AG04450 (cell line): ENCODE measurements at regions not wholly inside any gene's neighbourhood (a gene's known extent, or its start where the extent isn't known, plus 50 kb on each side); places are given as distances from the start of the nearest gene placed in this dataset.

Experiments used
- CTCF ChIA-PET: fragments of 300-600, 350-600 bp; formaldehyde crosslinking; extraction: SDS; loops from one replicate; lab custom pipeline; 2022; ENCODE audit warnings: antibody characterized with exemption, inconsistent platforms; lab: Charles Lee
- POLR2A ChIA-PET: fragments of 350-600 bp; formaldehyde crosslinking; extraction: SDS; loops from one replicate; lab custom pipeline; 2021; ENCODE audit warnings: antibody characterized with exemption, inconsistent platforms; lab: Yijun Ruan, JAX
- DNase-seq: peaks from one replicate; pipeline ENCODE4 v3.0.0-alpha.2; 2011; ENCODE audit warnings: low read depth, low spot score
- H3K27ac ChIP-seq: one replicate; pipeline ENCODE4 v1.5.1; 2012; ENCODE audit warnings: low read depth, low read length, control low read depth
- H3K27me3 ChIP-seq: one replicate; pipeline ENCODE4 v1.6.0; 2012; ENCODE audit warnings: low read length; ENCODE audit not compliant: control insufficient read depth, insufficient read depth
- H3K4me3 ChIP-seq: 2 replicates; pipeline ENCODE4 v1.5.1; 2011; ENCODE audit warnings: mild to moderate bottlenecking, low read depth, low read length, control low read depth
- H3K9me3 ChIP-seq: 2 replicates; pipeline ENCODE4 v1.5.1; 2012; ENCODE audit warnings: low read length; ENCODE audit not compliant: control insufficient read depth, insufficient read depth
- TF ChIP-seq, protein P1 (sequence below): IDR thresholded peaks from 2 replicates; pipeline ENCODE4 v1.5.1; 2011; ENCODE audit warnings: low read depth, low read length, control low read depth, inconsistent platforms

DNA sequence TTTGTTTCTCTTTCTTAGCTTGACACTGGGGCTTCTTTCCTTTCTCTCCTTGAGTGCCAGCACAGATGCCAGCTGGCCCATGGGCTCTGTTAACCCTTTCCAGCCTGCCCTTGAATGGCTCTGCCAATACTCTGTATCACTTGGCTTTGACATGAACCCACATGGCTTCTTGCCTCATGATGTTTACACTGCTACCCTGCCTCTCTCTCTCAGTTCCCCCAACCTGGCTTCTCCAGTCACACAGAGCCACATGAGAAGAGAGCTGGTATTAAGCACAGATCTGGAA, 262.4 kb downstream of the OMA1 start:
- TF ChIP-seq, protein P1, sequence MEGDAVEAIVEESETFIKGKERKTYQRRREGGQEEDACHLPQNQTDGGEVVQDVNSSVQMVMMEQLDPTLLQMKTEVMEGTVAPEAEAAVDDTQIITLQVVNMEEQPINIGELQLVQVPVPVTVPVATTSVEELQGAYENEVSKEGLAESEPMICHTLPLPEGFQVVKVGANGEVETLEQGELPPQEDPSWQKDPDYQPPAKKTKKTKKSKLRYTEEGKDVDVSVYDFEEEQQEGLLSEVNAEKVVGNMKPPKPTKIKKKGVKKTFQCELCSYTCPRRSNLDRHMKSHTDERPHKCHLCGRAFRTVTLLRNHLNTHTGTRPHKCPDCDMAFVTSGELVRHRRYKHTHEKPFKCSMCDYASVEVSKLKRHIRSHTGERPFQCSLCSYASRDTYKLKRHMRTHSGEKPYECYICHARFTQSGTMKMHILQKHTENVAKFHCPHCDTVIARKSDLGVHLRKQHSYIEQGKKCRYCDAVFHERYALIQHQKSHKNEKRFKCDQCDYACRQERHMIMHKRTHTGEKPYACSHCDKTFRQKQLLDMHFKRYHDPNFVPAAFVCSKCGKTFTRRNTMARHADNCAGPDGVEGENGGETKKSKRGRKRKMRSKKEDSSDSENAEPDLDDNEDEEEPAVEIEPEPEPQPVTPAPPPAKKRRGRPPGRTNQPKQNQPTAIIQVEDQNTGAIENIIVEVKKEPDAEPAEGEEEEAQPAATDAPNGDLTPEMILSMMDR = no peak
- ChIA-PET POLR2A (no interaction called here), CTCF (no interaction called here)
- no peaks in the 10 kb centered on the region for H3K9me3 ChIP-seq
- no peak overlapping the region for H3K27ac ChIP-seq
- no peaks in the 10 kb centered on the region for H3K27me3 ChIP-seq
- DNase-seq = no peak
- H3K4me3 ChIP-seq = no peak overlapping the region

- ChIA-PET CTCF (no interaction called here), POLR2A (no interaction called here)
- Histone ChIP-seq H3K27me3 (no peaks in the 10 kb centered on the region), H3K9me3 (no peaks in the 10 kb centered on the region), H3K27ac (no peak overlapping the region), H3K4me3 (no peak overlapping the region)
- TF ChIP-seq, protein P1 = no peak
- DNase-seq = no peak
Observed at GRCh38 chr1:58283388-58284224, 262.9 kb downstream of the OMA1 start.

DNA sequence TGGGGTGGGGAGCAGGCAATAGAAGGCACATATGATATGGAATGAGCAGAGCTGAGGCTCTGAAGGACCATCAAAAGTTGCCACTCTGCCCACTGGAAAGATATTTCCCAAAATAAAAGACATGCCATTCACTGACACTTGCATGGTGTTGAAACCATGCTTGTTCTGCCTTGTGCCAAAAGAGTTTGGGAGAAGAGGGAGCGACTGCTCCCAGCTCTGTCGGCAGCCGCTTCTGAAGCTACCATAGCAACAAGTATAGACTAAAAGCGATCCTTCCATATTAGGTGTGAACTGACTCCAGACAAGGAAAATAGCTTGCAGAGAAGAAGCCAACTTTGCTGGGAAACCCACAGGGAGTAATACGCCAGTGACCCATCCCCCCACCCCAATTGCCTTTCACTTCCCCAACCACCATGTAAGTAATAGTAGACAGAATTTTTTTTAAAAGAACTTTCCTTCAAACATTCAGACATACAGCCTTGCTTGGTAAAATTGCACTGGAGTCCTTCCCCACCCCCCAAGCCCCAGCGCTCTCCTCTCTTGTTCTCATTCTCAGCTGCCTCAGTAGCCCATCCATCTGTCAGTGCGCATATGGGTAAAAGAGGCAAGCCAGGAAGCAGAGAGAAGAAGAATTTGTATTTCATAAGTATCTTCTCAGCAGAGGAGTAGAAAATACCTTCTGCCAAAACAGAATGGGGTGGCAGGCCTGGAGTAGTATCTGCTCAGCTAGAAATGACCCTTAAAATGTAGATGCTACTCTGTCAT, 263.7 kb downstream of the OMA1 start:
- TF ChIP-seq, protein P1 = no peak
- POLR2A ChIA-PET = no interaction called here
- Histone ChIP-seq H3K27me3 (no peaks in the 10 kb centered on the region), H3K9me3 (no peaks in the 10 kb centered on the region), H3K4me3 (no peak overlapping the region), H3K27ac (no peak overlapping the region)
- CTCF ChIA-PET = no interaction called here
- no peak for DNase-seq

- CTCF ChIA-PET = no interaction called here
- POLR2A ChIA-PET = no interaction called here
Observed at GRCh38 chr1:58266242-58266641, 280.3 kb downstream of the OMA1 start.

More at GRCh38 chr1:58266242-58266641, 280.3 kb downstream of the OMA1 start:
- Histone ChIP-seq H3K4me3 (no peak overlapping the region), H3K27me3 (no peaks in the 10 kb centered on the region), H3K27ac (no peak overlapping the region), H3K9me3 (no peaks in the 10 kb centered on the region)
- TF ChIP-seq, protein P1 = no peak
- DNase-seq = no peak
